A549 (cell line): ENCODE measurements at regions not wholly inside any gene's neighbourhood (a gene's known extent, or its start where the extent isn't known, plus 50 kb on each side); places are given as distances from the start of the nearest gene placed in this dataset.
A peak's percentile ranks its signal among the peaks of the same experiment; 100 is the strongest.

Experiments
- ATAC-seq, 2 experiments: fragments of 200-7000 bp in 1 of 2; fragments of >200 bp in 1 of 2; cut with Nextera tagmentation in 1 of 2; cut with Tn5 transposase in 1 of 2; 3 replicates each; pipeline versions ENCODE4 v1.8.0 to v1.9.1; 2018 to 2020; ENCODE audit warnings: mild to moderate bottlenecking in 1 of 2, moderate library complexity in 1 of 2
- CTCF ChIA-PET: fragments of 300-600 bp; sonication (Branson Sonifier 250); formaldehyde crosslinking; extraction: SDS; loops from one replicate; lab custom pipeline; 2021; ENCODE audit warnings: antibody characterized with exemption, inconsistent platforms; lab: Yijun Ruan, JAX
- POLR2A ChIA-PET: fragments of 350-600 bp; formaldehyde crosslinking; extraction: SDS; loops from one replicate; lab custom pipeline; 2021; ENCODE audit warnings: antibody characterized with exemption, inconsistent platforms; lab: Yijun Ruan, JAX
- DNase-seq, 2 experiments: peaks; one replicate each; pipeline versions ENCODE4 v3.0.0 to v3.0.0-alpha.2; 2011 to 2016; ENCODE audit warnings: low read depth in 1 of 2, low spot score in 1 of 2
- FAIRE-seq: peaks from 2 replicates; lab custom pipeline; 2011; peaks lifted over from hg19 to GRCh38; lab: Jason Lieb, UNC
- H3K27ac ChIP-seq, 2 experiments: fragments of >200 bp; sonication (Bioruptor Twin); formaldehyde crosslinking; 3 replicates each; pipeline ENCODE4 v1.5.1; 2016 to 2017
- H3K4me1 ChIP-seq: fragments of >200 bp; sonication (Bioruptor Twin); formaldehyde crosslinking; 3 replicates; pipeline ENCODE4 v1.6.1; 2016
- H3K4me2 ChIP-seq: fragments of >200 bp; sonication (Bioruptor Twin); formaldehyde crosslinking; 3 replicates; pipeline ENCODE4 v1.6.1; 2016
- H3K4me3 ChIP-seq: fragments of >200 bp; sonication (Bioruptor Twin); formaldehyde crosslinking; 3 replicates; pipeline ENCODE4 v1.5.1; 2016
- H3K9me3 ChIP-seq: fragments of >200 bp; sonication (Bioruptor Twin); formaldehyde crosslinking; 3 replicates; pipeline ENCODE4 v1.6.1; 2016
- BCL3 ChIP-seq: fragments of >200 bp; sonication (Bioruptor Twin); formaldehyde crosslinking; IDR thresholded peaks from 3 replicates; pipeline ENCODE4 v1.6.1; 2016
- BHLHE40 ChIP-seq: IDR thresholded peaks from 2 replicates; pipeline ENCODE4 v1.6.1; 2012; ENCODE audit warnings: low read depth, low read length, inconsistent platforms
- CBX2 ChIP-seq: fragments of 200-600 bp; sonication (generic); IDR thresholded peaks from 2 replicates; pipeline ENCODE4 v1.6.1; 2016; ENCODE audit warnings: low read depth, mild to moderate bottlenecking, borderline replicate concordance
- CEBPB ChIP-seq, 2 experiments: fragments of >200 bp in 1 of 2; sonication (Bioruptor Twin) in 1 of 2; formaldehyde crosslinking in 1 of 2; IDR thresholded peaks; 2 replicates each; pipeline ENCODE4 v1.6.1; 2012 to 2016
- CHD2 ChIP-seq: fragments of 150-350 bp; IDR thresholded peaks from 2 replicates; pipeline ENCODE4 v1.6.1; 2014; ENCODE audit warnings: low read length; ENCODE audit not compliant: partially characterized antibody
- CHD4 ChIP-seq: fragments of 200-600 bp; sonication (generic); IDR thresholded peaks from 2 replicates; pipeline ENCODE4 v1.6.1; 2016; ENCODE audit warnings: antibody characterized with exemption, mild to moderate bottlenecking, borderline replicate concordance
- EHMT2 ChIP-seq: fragments of 200-600 bp; sonication (generic); IDR thresholded peaks from 2 replicates; pipeline ENCODE4 v1.6.1; 2016; ENCODE audit warnings: antibody characterized with exemption, low read depth, mild to moderate bottlenecking, moderate library complexity
- ESRRA ChIP-seq: fragments of 150-350 bp; IDR thresholded peaks from 2 replicates; pipeline ENCODE4 v1.6.1; 2014; ENCODE audit warnings: mild to moderate bottlenecking, low read length, borderline replicate concordance
- FOSB ChIP-seq: fragments of 250-450 bp; sonication (Bioruptor Pico); IDR thresholded peaks from 2 replicates; pipeline ENCODE4 v1.5.0; 2020; ENCODE audit warnings: mild to moderate bottlenecking, moderate library complexity
- HES2 ChIP-seq: fragments of >200 bp; sonication (Bioruptor Twin); formaldehyde crosslinking; IDR thresholded peaks from 2 replicates; pipeline ENCODE4 v1.6.1; 2016
- HEYL ChIP-seq: fragments of 250-450 bp; sonication (Bioruptor Pico); IDR thresholded peaks from 2 replicates; pipeline ENCODE4 v1.8.0; 2021; ENCODE audit warnings: mild to moderate bottlenecking, moderate library complexity
- HOXA7 ChIP-seq: fragments of 250-450 bp; sonication (Bioruptor Pico); IDR thresholded peaks from 2 replicates; pipeline ENCODE4 v1.5.0; 2020; ENCODE audit warnings: mild to moderate bottlenecking, moderate library complexity
- JUN ChIP-seq, 2 experiments: fragments of >200 bp; sonication (Bioruptor Twin); formaldehyde crosslinking; IDR thresholded peaks; 2 replicates in 1 of 2; 3 replicates in 1 of 2; pipeline ENCODE4 v1.6.1; 2016 to 2017
- KDM1A ChIP-seq: fragments of 200-600 bp; sonication (generic); IDR thresholded peaks from 2 replicates; pipeline ENCODE4 v1.6.1; 2016; ENCODE audit warnings: low read depth, mild to moderate bottlenecking
- MAFK ChIP-seq: fragments of 450-650 bp; IDR thresholded peaks from 2 replicates; pipeline ENCODE4 v1.6.1; 2014; ENCODE audit not compliant: partially characterized antibody
- MYC ChIP-seq: IDR thresholded peaks from 2 replicates; pipeline ENCODE4 v1.6.1; 2012; ENCODE audit warnings: mild to moderate bottlenecking, inconsistent platforms, low read length, improper control_type of control experiment, borderline replicate concordance
- NFE2L2 ChIP-seq: fragments of 150-350 bp; conservative IDR thresholded peaks from 2 replicates; pipeline ENCODE4 v1.6.1; 2014; ENCODE audit warnings: low read length
- PHF8 ChIP-seq: fragments of 200-600 bp; sonication (generic); IDR thresholded peaks from 2 replicates; pipeline ENCODE4 v1.6.1; 2016; ENCODE audit warnings: low read depth, mild to moderate bottlenecking, antibody characterized with exemption, moderate library complexity, borderline replicate concordance
- RAD21 ChIP-seq, 2 experiments: fragments of >200 bp in 1 of 2; sonication (Bioruptor Twin) in 1 of 2; formaldehyde crosslinking in 1 of 2; IDR thresholded peaks in 1 of 2; conservative IDR thresholded peaks in 1 of 2; 2 replicates in 1 of 2; 3 replicates in 1 of 2; pipeline ENCODE4 v1.6.1; 2012 to 2018; ENCODE audit warnings: inconsistent platforms in 1 of 2
- RFX5 ChIP-seq: fragments of 450-650 bp; IDR thresholded peaks from 2 replicates; pipeline ENCODE4 v1.7.1; 2014; ENCODE audit warnings: antibody characterized with exemption, mild to moderate bottlenecking, moderate library complexity
- RNF2 ChIP-seq: fragments of 200-600 bp; sonication (generic); IDR thresholded peaks from 2 replicates; pipeline ENCODE4 v1.6.1; 2016; ENCODE audit warnings: low read depth, mild to moderate bottlenecking, antibody characterized with exemption, moderate library complexity, borderline replicate concordance
- SMC3 ChIP-seq: fragments of >200 bp; sonication (Bioruptor Twin); formaldehyde crosslinking; IDR thresholded peaks from 3 replicates; pipeline ENCODE4 v1.6.1; 2018; ENCODE audit warnings: inconsistent platforms
- TFCP2L1 ChIP-seq: fragments of 250-450 bp; sonication (Bioruptor Pico); IDR thresholded peaks from 2 replicates; pipeline ENCODE4 v1.5.0; 2021; ENCODE audit warnings: mild to moderate bottlenecking
- TP53 ChIP-seq: fragments of 250-450 bp; sonication (Bioruptor Pico); IDR thresholded peaks from 2 replicates; pipeline ENCODE4 v1.5.0; 2021; ENCODE audit warnings: mild to moderate bottlenecking, moderate library complexity
- ZC3H11A ChIP-seq: fragments of 450-650 bp; IDR thresholded peaks from 2 replicates; pipeline ENCODE4 v1.6.1; 2014; ENCODE audit warnings: antibody characterized with exemption, mild to moderate bottlenecking
- ZSCAN20 ChIP-seq: fragments of 250-450 bp; sonication (Bioruptor Pico); IDR thresholded peaks from 2 replicates; pipeline ENCODE4 v1.8.0; 2022; ENCODE audit warnings: mild to moderate bottlenecking, moderate library complexity
- WGBS: methylation state at CpG from one replicate; pipeline ENCODE4 v1.1.6; 2017; ENCODE audit errors: missing lambda C conversion rate; 5-methylcytosine and 5-hydroxymethylcytosine counted together
- TF ChIP-seq, protein P1 (sequence below): fragments of 200-600 bp; sonication (generic); IDR thresholded peaks from 2 replicates; pipeline ENCODE4 v1.6.1; 2016; ENCODE audit warnings: antibody characterized with exemption, mild to moderate bottlenecking, moderate library complexity
- TF ChIP-seq, protein P2 (sequence below): IDR thresholded peaks from 2 replicates; pipeline ENCODE4 v1.6.1; 2012

GRCh38 chr22:19598054-19598855 lies 74.0 kb upstream of the CLDN5 start:
- 51% methylated on average over 9 of the region's 10 CpGs for WGBS
- ATAC-seq = 0 out of 6 replicates have a peak, but pooled peaks of 1 of the 2 experiments have one; percentile 19
- H3K27ac ChIP-seq = no peak overlapping the region; a peak in 1 of 6 replicates
- no peak overlapping the region for H3K4me3 ChIP-seq
- POLR2A ChIA-PET = no interaction called here
- no peak overlapping the region for H3K4me2 ChIP-seq
- CTCF ChIA-PET = interaction anchor here (1.5 kb wide), 1 partner anchor 10 kb away, joined by 4 read pairs; no protein-coding TSS in a partner anchor
- no peak for FAIRE-seq
- DNase-seq = no peak
- H3K9me3 ChIP-seq = no peaks in the 10 kb centered on the region
- H3K4me1 ChIP-seq = no peaks in the 10 kb centered on the region
- TF ChIP-seq CHD2 = no peak
- TF ChIP-seq TFCP2L1 (CRISPR knock-in tag) = no peak
- TF ChIP-seq BCL3 = no peak
- TF ChIP-seq HEYL = no peak
- TF ChIP-seq ZSCAN20 (CRISPR knock-in tag) = no peak
- TF ChIP-seq MAFK = no peak
- TF ChIP-seq EHMT2 = no peak
- TF ChIP-seq KDM1A = no peak
- TF ChIP-seq JUN (IDR thresholded peaks at IDR 0.05) = no peak
- TF ChIP-seq CHD4 = no peak
- TF ChIP-seq CBX2 = no peak
- TF ChIP-seq ZC3H11A = no peak
- no peak for TF ChIP-seq TP53 (CRISPR knock-in tag)
- no peak for TF ChIP-seq HES2
- TF ChIP-seq, protein P1, sequence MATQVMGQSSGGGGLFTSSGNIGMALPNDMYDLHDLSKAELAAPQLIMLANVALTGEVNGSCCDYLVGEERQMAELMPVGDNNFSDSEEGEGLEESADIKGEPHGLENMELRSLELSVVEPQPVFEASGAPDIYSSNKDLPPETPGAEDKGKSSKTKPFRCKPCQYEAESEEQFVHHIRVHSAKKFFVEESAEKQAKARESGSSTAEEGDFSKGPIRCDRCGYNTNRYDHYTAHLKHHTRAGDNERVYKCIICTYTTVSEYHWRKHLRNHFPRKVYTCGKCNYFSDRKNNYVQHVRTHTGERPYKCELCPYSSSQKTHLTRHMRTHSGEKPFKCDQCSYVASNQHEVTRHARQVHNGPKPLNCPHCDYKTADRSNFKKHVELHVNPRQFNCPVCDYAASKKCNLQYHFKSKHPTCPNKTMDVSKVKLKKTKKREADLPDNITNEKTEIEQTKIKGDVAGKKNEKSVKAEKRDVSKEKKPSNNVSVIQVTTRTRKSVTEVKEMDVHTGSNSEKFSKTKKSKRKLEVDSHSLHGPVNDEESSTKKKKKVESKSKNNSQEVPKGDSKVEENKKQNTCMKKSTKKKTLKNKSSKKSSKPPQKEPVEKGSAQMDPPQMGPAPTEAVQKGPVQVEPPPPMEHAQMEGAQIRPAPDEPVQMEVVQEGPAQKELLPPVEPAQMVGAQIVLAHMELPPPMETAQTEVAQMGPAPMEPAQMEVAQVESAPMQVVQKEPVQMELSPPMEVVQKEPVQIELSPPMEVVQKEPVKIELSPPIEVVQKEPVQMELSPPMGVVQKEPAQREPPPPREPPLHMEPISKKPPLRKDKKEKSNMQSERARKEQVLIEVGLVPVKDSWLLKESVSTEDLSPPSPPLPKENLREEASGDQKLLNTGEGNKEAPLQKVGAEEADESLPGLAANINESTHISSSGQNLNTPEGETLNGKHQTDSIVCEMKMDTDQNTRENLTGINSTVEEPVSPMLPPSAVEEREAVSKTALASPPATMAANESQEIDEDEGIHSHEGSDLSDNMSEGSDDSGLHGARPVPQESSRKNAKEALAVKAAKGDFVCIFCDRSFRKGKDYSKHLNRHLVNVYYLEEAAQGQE = no peak
- no peak for TF ChIP-seq CEBPB (IDR thresholded peaks at IDR 0.05)
- TF ChIP-seq BHLHE40 = no peak
- TF ChIP-seq RNF2 = no peak

DNA sequence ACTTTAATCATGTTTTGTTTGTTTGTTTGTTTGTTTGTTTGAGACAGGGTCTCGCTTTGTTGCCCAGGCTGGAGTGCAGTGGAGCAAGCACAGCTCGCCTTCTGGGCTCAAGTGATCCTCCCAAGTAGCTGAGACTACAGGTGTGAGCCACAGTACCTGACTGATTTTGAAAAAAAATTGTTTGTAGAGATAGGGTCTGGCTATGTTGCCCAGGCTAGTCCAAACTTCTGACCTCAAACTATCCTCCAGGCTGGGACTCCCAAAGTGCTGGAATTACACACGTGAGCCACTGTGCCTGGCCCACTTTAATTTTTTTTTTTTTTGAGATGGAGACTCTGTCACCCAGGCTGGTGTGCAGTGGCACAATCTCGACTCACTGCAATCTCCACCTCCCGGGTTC lies 74.8 kb upstream of the CLDN5 start:
- no peak for ATAC-seq
- Histone ChIP-seq H3K4me2 (no peak overlapping the region), H3K4me1 (no peaks in the 10 kb centered on the region), H3K9me3 (no peaks in the 10 kb centered on the region), H3K27ac (no peak overlapping the region; a peak in 1 of 6 replicates), H3K4me3 (no peak overlapping the region)
- CTCF ChIA-PET = interaction anchor here (1.5 kb wide), 2 partner anchors 10 to 31 kb away, joined by 4 to 5 read pairs; no protein-coding TSS in a partner anchor
- POLR2A ChIA-PET = no interaction called here
- no peak for FAIRE-seq
- 77% methylated on average over 5 of the region's 5 CpGs for WGBS
- no peak for DNase-seq
- no peak for TF ChIP-seq HOXA7 (CRISPR knock-in tag)
- TF ChIP-seq, protein P1 = no peak
- TF ChIP-seq, protein P2, sequence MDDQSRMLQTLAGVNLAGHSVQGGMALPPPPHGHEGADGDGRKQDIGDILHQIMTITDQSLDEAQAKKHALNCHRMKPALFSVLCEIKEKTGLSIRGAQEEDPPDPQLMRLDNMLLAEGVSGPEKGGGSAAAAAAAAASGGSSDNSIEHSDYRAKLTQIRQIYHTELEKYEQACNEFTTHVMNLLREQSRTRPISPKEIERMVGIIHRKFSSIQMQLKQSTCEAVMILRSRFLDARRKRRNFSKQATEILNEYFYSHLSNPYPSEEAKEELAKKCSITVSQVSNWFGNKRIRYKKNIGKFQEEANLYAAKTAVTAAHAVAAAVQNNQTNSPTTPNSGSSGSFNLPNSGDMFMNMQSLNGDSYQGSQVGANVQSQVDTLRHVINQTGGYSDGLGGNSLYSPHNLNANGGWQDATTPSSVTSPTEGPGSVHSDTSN = no peak
- no peak for TF ChIP-seq ZSCAN20 (CRISPR knock-in tag)
- no peak for TF ChIP-seq NFE2L2
- no peak for TF ChIP-seq HEYL
- TF ChIP-seq RFX5 = no peak
- TF ChIP-seq RAD21 (conservative IDR thresholded peaks at IDR 0.05 in 1 of 2, IDR thresholded peaks at IDR 0.05 in 1 of 2) = no peak
- TF ChIP-seq FOSB (CRISPR knock-in tag) = no peak
- no peak for TF ChIP-seq ESRRA
- no peak for TF ChIP-seq PHF8
- no peak for TF ChIP-seq MYC
- no peak for TF ChIP-seq SMC3
